HepG2 (cell line): ENCODE measurements at regions not wholly inside any gene's neighbourhood (a gene's known extent, or its start where the extent isn't known, plus 50 kb on each side); places are given as distances from the start of the nearest gene placed in this dataset.

Source experiments
- CCDC6 ChIP-seq: sonication (generic); formaldehyde crosslinking; IDR thresholded peaks from 2 replicates; pipeline ENCODE4 v1.8.1; 2022; ENCODE audit warnings: mild to moderate bottlenecking, missing genetic modification reagents, moderate library complexity
- FOXC1 ChIP-seq: sonication (generic); formaldehyde crosslinking; IDR thresholded peaks from 2 replicates; pipeline ENCODE4 v1.8.0; 2022; ENCODE audit warnings: mild to moderate bottlenecking, missing genetic modification reagents, borderline replicate concordance
- HOXD1 ChIP-seq: sonication (generic); formaldehyde crosslinking; IDR thresholded peaks from 2 replicates; pipeline ENCODE4 v1.5.0; 2020; ENCODE audit warnings: missing genetic modification reagents
- NCOA1 ChIP-seq: sonication (generic); formaldehyde crosslinking; IDR thresholded peaks from 2 replicates; pipeline ENCODE4 v1.9.0; 2021; ENCODE audit warnings: missing genetic modification reagents
- NFE2L2 ChIP-seq: fragments of 150-350 bp; IDR thresholded peaks from 2 replicates; pipeline ENCODE4 v1.6.1; 2014; ENCODE audit warnings: low read length
- SMAD9 ChIP-seq: sonication (generic); formaldehyde crosslinking; IDR thresholded peaks from 2 replicates; pipeline ENCODE4 v1.5.1; 2020; ENCODE audit warnings: mild to moderate bottlenecking, missing genetic modification reagents
- TEAD3 ChIP-seq: optimal IDR thresholded peaks from 2 replicates; pipeline ENCODE3; 2016; ENCODE audit warnings: borderline replicate concordance
- ZNF296 ChIP-seq: sonication (generic); formaldehyde crosslinking; conservative IDR thresholded peaks from 2 replicates; pipeline ENCODE4 v1.5.0; 2020; ENCODE audit warnings: mild to moderate bottlenecking, missing genetic modification reagents
- ZSCAN30 ChIP-seq: sonication (generic); formaldehyde crosslinking; IDR thresholded peaks from 2 replicates; pipeline ENCODE4 v1.5.0; 2020; ENCODE audit warnings: mild to moderate bottlenecking, missing genetic modification reagents
- TF ChIP-seq, protein P1 (sequence below): sonication (generic); formaldehyde crosslinking; IDR thresholded peaks from 2 replicates; pipeline ENCODE4 v1.5.0; 2020; ENCODE audit warnings: mild to moderate bottlenecking, missing genetic modification reagents, borderline replicate concordance
- TF ChIP-seq, protein P2 (sequence below): sonication (generic); formaldehyde crosslinking; IDR thresholded peaks from 2 replicates; pipeline ENCODE4 v1.8.1; 2023; ENCODE audit warnings: mild to moderate bottlenecking, moderate library complexity, missing genetic modification reagents
- TF ChIP-seq, protein P3 (sequence below): sonication (generic); formaldehyde crosslinking; IDR thresholded peaks from 2 replicates; pipeline ENCODE4 v1.5.1; 2020; ENCODE audit warnings: missing genetic modification reagents, mild to moderate bottlenecking, borderline replicate concordance
- TF ChIP-seq, protein P4 (sequence below): sonication (generic); formaldehyde crosslinking; IDR thresholded peaks from 2 replicates; pipeline ENCODE4 v1.4.0; 2020; ENCODE audit warnings: low read depth, missing genetic modification reagents

DNA sequence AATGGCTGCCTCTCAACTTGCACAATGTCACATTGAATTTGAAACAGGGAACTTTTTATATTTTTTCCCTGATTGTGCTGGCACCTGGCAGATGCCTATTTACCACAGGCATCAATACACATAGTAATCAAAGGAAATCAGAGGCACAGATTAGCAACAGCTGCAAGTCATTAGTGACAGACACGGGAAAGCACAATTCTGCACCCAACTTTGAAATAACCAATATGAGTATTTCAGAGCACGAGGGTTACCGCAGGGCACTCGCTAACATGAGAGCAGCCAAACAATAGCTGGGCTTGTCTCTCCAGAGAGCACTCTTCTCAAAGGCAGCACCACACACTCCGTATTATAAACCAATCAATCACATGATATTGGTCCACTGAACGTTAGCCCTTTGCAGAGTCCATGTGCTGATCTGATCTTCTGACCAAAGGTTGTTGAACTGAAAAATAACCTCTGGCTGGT, 149.5 kb downstream of the RNF144B start (continued):
- TF ChIP-seq, protein P1, sequence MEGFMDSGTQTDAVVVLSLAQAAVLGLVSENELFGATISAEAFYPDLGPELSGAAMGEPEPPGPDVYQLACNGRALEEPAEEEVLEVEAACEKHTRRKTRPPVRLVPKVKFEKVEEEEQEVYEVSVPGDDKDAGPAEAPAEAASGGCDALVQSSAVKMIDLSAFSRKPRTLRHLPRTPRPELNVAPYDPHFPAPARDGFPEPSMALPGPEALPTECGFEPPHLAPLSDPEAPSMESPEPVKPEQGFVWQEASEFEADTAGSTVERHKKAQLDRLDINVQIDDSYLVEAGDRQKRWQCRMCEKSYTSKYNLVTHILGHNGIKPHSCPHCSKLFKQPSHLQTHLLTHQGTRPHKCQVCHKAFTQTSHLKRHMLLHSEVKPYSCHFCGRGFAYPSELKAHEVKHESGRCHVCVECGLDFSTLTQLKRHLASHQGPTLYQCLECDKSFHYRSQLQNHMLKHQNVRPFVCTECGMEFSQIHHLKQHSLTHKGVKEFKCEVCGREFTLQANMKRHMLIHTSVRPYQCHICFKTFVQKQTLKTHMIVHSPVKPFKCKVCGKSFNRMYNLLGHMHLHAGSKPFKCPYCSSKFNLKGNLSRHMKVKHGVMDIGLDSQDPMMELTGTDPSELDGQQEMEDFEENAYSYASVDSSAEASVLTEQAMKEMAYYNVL (CRISPR knock-in tag): no peak
- TF ChIP-seq TEAD3 (CRISPR knock-in tag) (no peak), FOXC1 (CRISPR knock-in tag) (no peak), CCDC6 (CRISPR knock-in tag) (no peak), ZNF296 (CRISPR knock-in tag) (no peak), NCOA1 (CRISPR knock-in tag) (no peak), NFE2L2 (no peak), SMAD9 (CRISPR knock-in tag) (no peak), ZSCAN30 (CRISPR knock-in tag) (no peak), HOXD1 (CRISPR knock-in tag) (no peak)
- TF ChIP-seq, protein P2, sequence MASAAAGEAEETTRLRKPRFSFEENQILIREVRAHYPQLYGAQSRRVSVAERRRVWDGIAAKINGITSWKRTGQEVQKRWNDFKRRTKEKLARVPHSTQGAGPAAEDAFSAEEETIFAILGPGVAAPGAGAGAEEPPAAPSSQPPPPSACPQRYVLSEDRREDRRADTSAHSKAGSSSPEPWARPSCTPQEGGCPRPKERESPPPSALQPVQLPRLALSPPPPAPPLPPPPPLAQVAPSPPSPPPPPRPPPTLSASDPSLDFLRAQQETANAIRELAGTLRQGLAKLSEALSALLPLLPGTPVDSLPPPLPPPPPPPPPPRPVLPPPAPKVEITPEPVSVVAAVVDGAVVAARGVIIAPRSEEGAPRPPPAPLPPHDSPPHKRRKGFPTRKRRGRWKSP: no peak
- TF ChIP-seq, protein P3, sequence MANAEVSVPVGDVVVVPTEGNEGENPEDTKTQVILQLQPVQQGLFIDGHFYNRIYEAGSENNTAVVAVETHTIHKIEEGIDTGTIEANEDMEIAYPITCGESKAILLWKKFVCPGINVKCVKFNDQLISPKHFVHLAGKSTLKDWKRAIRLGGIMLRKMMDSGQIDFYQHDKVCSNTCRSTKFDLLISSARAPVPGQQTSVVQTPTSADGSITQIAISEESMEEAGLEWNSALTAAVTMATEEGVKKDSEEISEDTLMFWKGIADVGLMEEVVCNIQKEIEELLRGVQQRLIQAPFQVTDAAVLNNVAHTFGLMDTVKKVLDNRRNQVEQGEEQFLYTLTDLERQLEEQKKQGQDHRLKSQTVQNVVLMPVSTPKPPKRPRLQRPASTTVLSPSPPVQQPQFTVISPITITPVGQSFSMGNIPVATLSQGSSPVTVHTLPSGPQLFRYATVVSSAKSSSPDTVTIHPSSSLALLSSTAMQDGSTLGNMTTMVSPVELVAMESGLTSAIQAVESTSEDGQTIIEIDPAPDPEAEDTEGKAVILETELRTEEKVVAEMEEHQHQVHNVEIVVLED: no peak
- TF ChIP-seq, protein P4, sequence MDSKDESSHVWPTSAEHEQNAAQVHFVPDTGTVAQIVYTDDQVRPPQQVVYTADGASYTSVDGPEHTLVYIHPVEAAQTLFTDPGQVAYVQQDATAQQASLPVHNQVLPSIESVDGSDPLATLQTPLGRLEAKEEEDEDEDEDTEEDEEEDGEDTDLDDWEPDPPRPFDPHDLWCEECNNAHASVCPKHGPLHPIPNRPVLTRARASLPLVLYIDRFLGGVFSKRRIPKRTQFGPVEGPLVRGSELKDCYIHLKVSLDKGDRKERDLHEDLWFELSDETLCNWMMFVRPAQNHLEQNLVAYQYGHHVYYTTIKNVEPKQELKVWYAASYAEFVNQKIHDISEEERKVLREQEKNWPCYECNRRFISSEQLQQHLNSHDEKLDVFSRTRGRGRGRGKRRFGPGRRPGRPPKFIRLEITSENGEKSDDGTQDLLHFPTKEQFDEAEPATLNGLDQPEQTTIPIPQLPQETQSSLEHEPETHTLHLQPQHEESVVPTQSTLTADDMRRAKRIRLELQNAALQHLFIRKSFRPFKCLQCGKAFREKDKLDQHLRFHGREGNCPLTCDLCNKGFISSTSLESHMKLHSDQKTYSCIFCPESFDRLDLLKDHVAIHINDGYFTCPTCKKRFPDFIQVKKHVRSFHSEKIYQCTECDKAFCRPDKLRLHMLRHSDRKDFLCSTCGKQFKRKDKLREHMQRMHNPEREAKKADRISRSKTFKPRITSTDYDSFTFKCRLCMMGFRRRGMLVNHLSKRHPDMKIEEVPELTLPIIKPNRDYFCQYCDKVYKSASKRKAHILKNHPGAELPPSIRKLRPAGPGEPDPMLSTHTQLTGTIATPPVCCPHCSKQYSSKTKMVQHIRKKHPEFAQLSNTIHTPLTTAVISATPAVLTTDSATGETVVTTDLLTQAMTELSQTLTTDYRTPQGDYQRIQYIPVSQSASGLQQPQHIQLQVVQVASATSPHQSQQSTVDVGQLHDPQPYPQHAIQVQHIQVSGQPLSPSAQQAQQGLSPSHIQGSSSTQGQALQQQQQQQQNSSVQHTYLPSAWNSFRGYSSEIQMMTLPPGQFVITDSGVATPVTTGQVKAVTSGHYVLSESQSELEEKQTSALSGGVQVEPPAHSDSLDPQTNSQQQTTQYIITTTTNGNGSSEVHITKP (CRISPR knock-in tag): no peak
